Spinal cord (tissue), 9 donors: ENCODE measurements at regions not wholly inside any gene's neighbourhood (a gene's known extent, or its start where the extent isn't known, plus 50 kb on each side); places are given as distances from the start of the nearest gene placed in this dataset.

ENCODE experiments used
- DNase-seq, 6 donors: peaks; one replicate each; pipeline versions ENCODE4 v3.0.0 to v3.0.0-alpha.2; 2013 to 2015; ENCODE audit warnings: low spot score in 6 of 6, low read depth in 4 of 6
- H3K27ac ChIP-seq: one replicate; pipeline ENCODE4 v1.5.1; 2013; ENCODE audit warnings: low read depth, low read length, control low read depth
- H3K27me3 ChIP-seq: one replicate; pipeline ENCODE4 v1.6.1; 2013; ENCODE audit warnings: low read length; ENCODE audit not compliant: control insufficient read depth, insufficient read depth
- H3K36me3 ChIP-seq: one replicate; pipeline ENCODE4 v1.6.1; 2013; ENCODE audit warnings: low read length; ENCODE audit not compliant: control insufficient read depth, insufficient read depth
- H3K4me1 ChIP-seq: one replicate; pipeline ENCODE4 v1.6.1; 2013; ENCODE audit warnings: low read length; ENCODE audit not compliant: control insufficient read depth, insufficient read depth
- H3K4me3 ChIP-seq: one replicate; pipeline ENCODE4 v1.5.1; 2013; ENCODE audit warnings: low read depth, low read length, control low read depth
- H3K9me3 ChIP-seq: one replicate; pipeline ENCODE4 v1.6.1; 2013; ENCODE audit warnings: low read length; ENCODE audit not compliant: control insufficient read depth, insufficient read depth
- WGBS: methylation state at CpG from one replicate; pipeline ENCODE4 v1.1.5; 2013; ENCODE audit warnings: missing lambda C conversion rate; ENCODE audit not compliant: insufficient coverage; 5-methylcytosine and 5-hydroxymethylcytosine counted together
- donor health status: healthy.

DNA sequence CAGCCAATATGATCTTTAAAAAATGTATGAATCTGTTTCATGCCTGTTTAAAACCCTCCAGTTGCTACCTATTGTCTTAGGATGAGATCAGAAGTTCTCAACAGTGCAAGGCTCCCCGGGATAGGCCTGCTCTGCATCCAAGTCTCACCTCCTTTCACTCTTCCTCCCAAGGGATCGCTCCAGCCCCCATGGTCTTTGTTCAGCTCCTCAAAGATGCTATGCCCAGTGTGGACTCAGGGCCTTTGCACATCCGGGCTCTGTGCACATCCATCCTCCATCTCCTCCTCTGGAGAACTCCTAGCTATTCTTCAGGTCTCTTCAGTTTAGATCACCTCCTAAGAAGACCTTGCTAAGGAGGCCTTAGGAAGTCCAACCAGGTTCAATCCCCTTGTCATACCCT lies 82.7 kb upstream of the LEP start:
- Histone ChIP-seq H3K4me3 (no peak overlapping the region), H3K27ac (no peak overlapping the region), H3K36me3 (no peaks in the 10 kb centered on the region), H3K27me3 (peaks cover 2% of the 10 kb centered on the region), H3K4me1 (peaks cover 4% of the 10 kb centered on the region), H3K9me3 (no peaks in the 10 kb centered on the region)
- no peak for DNase-seq
- WGBS = 90% methylated on average over 3 of the region's 3 CpGs

DNA sequence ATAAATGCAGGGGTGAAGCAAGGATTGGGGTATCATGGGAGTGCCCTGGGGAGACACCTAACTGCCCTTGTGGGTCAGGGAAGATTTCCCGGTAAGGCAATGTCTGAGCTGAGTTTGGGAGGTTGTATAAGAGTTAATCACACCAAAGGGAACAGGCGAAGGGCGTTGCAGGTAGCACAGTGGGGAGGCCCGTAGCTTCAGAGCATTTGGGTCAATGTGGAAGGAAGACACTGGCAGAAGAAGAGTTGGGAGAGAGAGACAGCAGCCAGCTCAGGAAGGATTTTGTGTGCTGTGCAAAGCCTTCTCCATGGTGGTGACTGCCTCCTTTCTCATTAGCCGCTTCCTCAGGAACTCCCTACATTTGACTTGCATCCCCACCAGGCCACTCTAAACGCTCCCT lies 80.8 kb upstream of the LEP start:
- Histone ChIP-seq H3K4me1 (peaks cover 8% of the 10 kb centered on the region), H3K9me3 (no peaks in the 10 kb centered on the region), H3K4me3 (no peak overlapping the region), H3K27ac (no peak overlapping the region), H3K27me3 (peaks cover 10% of the 10 kb centered on the region), H3K36me3 (no peaks in the 10 kb centered on the region)
- 48% methylated on average over 5 of the region's 6 CpGs for WGBS
- no peak for DNase-seq

DNA sequence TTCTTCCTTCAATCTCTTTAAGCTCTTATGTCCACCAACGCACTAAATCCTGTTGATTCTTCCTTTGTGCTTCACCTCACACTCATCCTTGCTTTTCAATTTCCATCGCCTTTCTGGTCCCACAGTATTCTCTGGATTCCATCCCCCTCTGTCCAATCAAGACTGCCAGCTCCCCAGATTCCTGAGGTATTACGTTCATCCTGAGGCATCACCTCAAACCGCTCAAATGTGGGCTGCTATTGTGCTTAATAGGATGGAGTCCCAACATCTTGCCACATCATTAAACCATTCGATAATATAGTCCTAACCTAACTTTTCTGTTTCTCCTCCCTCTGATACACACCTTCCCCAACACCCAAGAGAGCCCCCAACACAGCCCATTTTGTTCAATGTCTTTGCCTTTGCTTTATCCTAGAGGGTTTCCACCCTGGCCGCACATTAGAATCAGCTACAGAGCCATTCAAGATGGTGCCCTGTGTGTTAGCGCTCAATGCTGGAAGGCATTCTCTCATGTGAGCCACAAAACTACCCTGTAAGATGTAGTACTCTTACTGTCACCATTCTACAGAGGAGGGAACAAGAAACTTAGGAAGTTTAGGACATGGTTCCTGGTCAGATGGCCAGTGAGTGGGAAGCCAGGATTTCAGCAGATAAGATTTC lies 79.5 kb upstream of the LEP start:
- H3K36me3 ChIP-seq = no peaks in the 10 kb centered on the region
- no peak overlapping the region for H3K4me3 ChIP-seq
- DNase-seq = no peak
- 93% methylated on average over 4 of the region's 7 CpGs for WGBS
- no peak overlapping the region for H3K27ac ChIP-seq
- no peaks in the 10 kb centered on the region for H3K9me3 ChIP-seq
- peaks cover 21% of the 10 kb centered on the region for H3K4me1 ChIP-seq
- H3K27me3 ChIP-seq = peaks cover 23% of the 10 kb centered on the region

DNA sequence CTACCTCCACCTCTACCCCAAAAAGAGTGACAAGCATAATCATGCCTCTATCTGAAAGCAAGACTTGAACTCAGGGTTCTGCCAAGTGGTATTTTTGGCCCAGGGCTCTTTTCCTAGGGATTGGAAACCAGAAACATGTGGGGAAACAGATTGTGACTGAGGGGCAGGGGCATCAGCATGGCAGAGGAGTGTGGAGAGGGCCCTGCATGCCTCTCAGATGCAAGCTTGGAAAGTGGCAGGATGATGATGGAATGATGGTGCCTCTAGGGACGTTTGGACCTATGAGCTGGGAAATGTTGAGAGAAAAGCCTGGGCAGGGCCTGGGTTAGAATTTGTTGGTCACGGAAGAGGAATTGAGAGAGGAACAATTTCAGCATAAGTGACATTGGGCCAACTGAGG lies 78.4 kb upstream of the LEP start:
- peaks cover 32% of the 10 kb centered on the region for H3K27me3 ChIP-seq
- 90% methylated on average over 2 of the region's 2 CpGs for WGBS

DNA sequence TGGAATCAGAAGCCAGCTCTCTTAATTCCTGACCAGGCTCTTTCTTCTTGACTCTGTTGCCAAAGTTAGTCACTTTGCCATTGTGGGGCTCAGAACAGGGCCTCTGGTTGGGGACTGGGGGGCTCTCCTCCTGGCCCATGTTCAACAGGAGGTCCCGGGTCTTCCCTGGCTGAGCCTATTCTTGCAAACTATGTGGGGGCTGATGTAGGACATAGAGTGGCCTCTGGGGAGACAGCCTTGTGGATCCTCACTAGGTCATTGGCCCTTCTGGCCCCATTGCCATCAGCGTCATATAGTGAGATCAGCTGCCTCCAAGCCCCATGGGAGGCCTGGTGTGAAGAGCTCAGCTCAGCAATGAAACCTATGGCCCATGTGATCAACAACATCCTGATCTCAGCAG lies 77.6 kb upstream of the LEP start:
- no peaks in the 10 kb centered on the region for H3K9me3 ChIP-seq
- no peaks in the 10 kb centered on the region for H3K36me3 ChIP-seq
- H3K27ac ChIP-seq = no peak overlapping the region
- no peak overlapping the region for H3K4me3 ChIP-seq
- 94% methylated on average over 2 of the region's 2 CpGs for WGBS
- H3K4me1 ChIP-seq = peaks cover 38% of the 10 kb centered on the region
- peaks cover 38% of the 10 kb centered on the region for H3K27me3 ChIP-seq
- no peak for DNase-seq

More for the DNA sequence above, 78.4 kb upstream of the LEP start:
- DNase-seq = no peak
- H3K36me3 ChIP-seq = no peaks in the 10 kb centered on the region
- H3K27ac ChIP-seq = no peak overlapping the region
- no peak overlapping the region for H3K4me3 ChIP-seq
- peaks cover 30% of the 10 kb centered on the region for H3K4me1 ChIP-seq
- H3K9me3 ChIP-seq = no peaks in the 10 kb centered on the region

DNA sequence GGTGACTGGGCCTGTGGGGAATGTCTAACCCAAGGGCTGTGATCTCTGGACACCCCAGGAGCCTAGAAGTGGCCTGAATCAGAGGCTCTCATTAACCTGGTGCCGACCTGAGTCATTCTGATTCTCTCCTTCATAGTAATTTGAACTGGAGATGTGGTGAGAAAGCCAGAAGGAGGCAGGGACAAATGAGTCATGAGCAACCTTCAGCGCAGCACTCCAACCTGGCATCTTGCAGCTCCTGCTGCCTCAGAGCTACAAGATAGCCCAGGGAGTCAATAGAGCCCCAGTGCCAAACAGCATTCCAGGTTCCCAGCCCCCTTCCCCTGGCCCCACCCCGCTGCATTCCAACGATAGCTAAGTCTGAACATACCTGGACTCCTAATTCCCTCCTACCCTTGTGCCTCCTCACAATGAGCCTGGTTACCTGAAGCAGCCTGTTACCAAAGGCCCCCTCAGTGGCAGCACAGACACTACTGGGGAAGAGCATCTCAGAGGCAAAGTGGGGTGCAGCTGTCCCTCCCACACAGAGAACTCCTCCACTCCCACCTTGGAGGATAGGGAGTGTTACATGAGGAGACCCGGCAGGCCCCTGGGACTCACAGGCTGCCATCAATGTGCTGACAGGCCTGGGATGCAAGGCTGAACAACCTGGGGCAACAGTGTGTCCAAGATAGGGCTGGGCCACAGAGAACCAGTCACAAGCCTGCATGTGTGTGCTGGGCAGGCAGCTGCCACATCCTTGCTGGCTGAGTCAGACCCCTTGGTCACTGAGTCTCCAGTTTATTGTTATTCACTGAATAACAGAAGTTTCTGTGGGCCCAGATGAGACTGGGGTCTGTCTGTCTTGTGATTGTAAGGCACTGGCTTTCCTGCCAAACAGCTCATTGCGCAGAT lies 76.8 kb upstream of the LEP start:
- H3K36me3 ChIP-seq = no peaks in the 10 kb centered on the region
- peaks cover 45% of the 10 kb centered on the region for H3K27me3 ChIP-seq
- H3K27ac ChIP-seq = no peak overlapping the region
- WGBS = 78% methylated on average over 5 of the region's 6 CpGs
- H3K4me3 ChIP-seq = no peak overlapping the region
- H3K4me1 ChIP-seq = peaks cover 42% of the 10 kb centered on the region
- DNase-seq = no peak
- no peaks in the 10 kb centered on the region for H3K9me3 ChIP-seq

DNA sequence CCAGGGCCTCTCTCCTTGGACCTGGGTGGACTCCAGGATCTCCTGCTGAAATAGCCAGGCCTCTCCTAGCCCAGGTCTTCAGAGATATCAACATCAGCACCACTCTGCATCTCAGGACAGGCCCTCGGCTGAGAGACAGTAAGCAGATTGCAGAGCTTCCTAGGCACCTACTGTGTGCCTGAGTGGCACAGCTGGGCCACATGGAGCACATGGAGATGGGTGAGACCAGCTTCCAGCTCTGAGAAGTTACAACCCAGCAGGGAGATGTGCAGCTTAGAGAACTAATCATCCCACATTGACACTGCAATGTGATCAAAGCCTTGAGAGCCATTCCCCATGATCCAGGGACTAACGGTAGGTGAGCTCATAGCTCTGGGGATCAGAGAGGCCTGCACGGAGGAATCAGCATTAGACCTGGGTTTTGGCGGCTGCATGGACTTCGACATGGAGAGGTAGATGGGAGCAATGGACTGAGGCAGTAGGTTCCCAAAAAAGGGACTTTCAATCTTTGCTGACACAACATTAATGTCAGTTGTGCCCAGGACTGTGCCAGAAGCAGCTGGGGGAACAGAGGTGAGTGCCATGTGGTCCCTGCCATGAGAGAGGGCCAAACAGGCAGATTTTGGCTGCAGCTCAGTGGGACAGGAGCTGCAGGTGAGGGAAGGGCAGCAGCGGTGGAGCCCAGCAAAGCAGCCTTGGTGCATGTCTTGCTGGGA lies 76.0 kb upstream of the LEP start:
- Histone ChIP-seq H3K27me3 (peaks cover 53% of the 10 kb centered on the region), H3K27ac (no peak overlapping the region)
- WGBS = 84% methylated on average over 6 of the region's 6 CpGs

DNA sequence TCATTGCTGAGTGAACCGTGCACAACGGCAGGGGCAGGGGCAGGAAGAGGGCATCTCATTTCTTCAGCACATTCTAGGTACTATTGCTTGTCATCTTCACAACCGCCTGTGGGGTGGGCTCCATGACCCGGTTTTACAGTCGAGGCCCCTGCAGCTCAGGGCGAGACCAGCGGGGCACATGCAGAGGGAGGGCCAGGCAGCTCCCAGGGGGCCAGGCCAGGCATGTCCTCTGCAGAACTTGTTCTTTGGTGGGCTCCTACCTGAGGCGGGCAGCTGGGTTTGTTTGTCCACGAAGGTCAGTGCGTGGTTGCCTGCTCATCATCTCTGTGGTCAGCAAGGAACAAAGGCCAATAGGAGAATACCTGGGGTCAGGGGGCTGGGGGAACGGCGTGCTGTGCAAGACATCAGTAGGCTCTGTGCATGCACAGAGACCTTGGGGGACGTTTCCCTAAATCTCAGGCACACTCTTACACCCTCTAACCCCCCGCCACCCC lies 75.1 kb upstream of the LEP start:
- DNase-seq = peak in 1 of 6 donors; percentile 17
- Histone ChIP-seq H3K4me3 (peak overlapping the region; percentile 45), H3K27me3 (peaks cover 57% of the 10 kb centered on the region), H3K36me3 (no peaks in the 10 kb centered on the region), H3K4me1 (peaks cover 42% of the 10 kb centered on the region), H3K27ac (no peak overlapping the region), H3K9me3 (no peaks in the 10 kb centered on the region)
- 19% methylated on average over 14 of the region's 14 CpGs for WGBS

More for the DNA sequence above, 76.0 kb upstream of the LEP start:
- DNase-seq = no peak
- Histone ChIP-seq H3K4me1 (peaks cover 42% of the 10 kb centered on the region), H3K4me3 (no peak overlapping the region), H3K36me3 (no peaks in the 10 kb centered on the region), H3K9me3 (no peaks in the 10 kb centered on the region)

DNA sequence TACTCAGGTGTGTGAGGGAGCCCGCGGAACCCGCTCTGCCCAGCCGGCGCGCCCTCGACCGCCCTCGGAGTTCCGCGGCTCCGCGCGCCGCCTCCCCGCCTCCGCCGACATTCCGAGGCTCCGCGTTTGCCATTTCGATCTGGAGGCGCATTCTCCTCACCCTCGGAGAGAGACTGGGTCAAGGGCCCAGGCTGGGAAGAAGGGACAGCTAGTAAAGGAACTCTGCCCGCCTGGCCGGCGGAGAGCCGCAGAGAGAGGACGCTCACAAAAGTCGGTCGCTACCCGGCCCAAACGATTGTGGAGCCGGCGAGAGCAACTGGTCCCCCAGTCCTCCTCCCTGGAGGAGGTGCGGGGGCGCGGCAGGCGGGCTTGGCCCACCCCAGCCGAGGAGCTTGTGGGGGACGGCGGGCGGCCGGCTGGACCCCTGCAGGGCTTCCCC lies 74.5 kb upstream of the LEP start:
- DNase-seq = peak in 2 of 6 donors; percentile 62 to 68
- under 1% methylated on average over 41 of the region's 44 CpGs for WGBS
- Histone ChIP-seq H3K27ac (no peak overlapping the region), H3K27me3 (peaks cover 57% of the 10 kb centered on the region), H3K4me1 (peaks cover 42% of the 10 kb centered on the region), H3K36me3 (no peaks in the 10 kb centered on the region), H3K9me3 (no peaks in the 10 kb centered on the region), H3K4me3 (peak overlapping the region; percentile 45)
